C4-2B (cell line): ENCODE measurements at regions not wholly inside any gene's neighbourhood (a gene's known extent, or its start where the extent isn't known, plus 50 kb on each side); places are given as distances from the start of the nearest gene placed in this dataset.

Experiments
- ZFX ChIP-seq: fragments of 450-650 bp; IDR thresholded peaks from 2 replicates; pipeline ENCODE4 v1.6.1; 2017
- TF ChIP-seq, protein P1 (sequence below): fragments of 450-650 bp; conservative IDR thresholded peaks from 2 replicates; pipeline ENCODE4 v1.5.1; 2017; ENCODE audit warnings: mild to moderate bottlenecking

GRCh38 chr9:135365013-135365768 lies 114.4 kb upstream of the PPP1R26 start:
- TF ChIP-seq, protein P1, sequence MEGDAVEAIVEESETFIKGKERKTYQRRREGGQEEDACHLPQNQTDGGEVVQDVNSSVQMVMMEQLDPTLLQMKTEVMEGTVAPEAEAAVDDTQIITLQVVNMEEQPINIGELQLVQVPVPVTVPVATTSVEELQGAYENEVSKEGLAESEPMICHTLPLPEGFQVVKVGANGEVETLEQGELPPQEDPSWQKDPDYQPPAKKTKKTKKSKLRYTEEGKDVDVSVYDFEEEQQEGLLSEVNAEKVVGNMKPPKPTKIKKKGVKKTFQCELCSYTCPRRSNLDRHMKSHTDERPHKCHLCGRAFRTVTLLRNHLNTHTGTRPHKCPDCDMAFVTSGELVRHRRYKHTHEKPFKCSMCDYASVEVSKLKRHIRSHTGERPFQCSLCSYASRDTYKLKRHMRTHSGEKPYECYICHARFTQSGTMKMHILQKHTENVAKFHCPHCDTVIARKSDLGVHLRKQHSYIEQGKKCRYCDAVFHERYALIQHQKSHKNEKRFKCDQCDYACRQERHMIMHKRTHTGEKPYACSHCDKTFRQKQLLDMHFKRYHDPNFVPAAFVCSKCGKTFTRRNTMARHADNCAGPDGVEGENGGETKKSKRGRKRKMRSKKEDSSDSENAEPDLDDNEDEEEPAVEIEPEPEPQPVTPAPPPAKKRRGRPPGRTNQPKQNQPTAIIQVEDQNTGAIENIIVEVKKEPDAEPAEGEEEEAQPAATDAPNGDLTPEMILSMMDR, result no peak
- no peak for TF ChIP-seq ZFX
